ENCODE measurements at regions not wholly inside any gene's neighbourhood (a gene's known extent, or its start where the extent isn't known, plus 50 kb on each side); places are given as distances from the start of the nearest gene placed in this dataset.
A peak's percentile ranks its signal among the peaks of the same experiment; 100 is the strongest.

DNA sequence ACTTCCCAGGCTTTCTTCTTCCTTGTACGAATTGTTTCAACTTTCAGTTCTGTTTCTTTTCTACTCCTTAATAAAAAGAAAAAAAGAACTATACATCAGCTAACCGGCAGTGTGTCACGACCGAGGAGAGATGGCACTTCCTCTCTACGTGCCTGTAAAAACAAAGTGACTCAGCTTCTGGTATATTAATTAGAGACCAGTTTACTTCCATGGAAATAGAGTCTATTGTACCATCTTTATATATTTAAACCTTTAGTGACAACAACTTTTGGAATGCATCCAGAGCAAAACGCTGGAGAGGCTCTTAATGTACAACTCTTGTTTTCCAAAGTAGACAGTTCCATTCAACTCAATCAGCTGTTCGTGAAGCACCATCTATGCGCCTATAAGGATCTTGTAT is 94.5 kb upstream of the LIFR start:
- TF ChIP-seq, protein P1, sequence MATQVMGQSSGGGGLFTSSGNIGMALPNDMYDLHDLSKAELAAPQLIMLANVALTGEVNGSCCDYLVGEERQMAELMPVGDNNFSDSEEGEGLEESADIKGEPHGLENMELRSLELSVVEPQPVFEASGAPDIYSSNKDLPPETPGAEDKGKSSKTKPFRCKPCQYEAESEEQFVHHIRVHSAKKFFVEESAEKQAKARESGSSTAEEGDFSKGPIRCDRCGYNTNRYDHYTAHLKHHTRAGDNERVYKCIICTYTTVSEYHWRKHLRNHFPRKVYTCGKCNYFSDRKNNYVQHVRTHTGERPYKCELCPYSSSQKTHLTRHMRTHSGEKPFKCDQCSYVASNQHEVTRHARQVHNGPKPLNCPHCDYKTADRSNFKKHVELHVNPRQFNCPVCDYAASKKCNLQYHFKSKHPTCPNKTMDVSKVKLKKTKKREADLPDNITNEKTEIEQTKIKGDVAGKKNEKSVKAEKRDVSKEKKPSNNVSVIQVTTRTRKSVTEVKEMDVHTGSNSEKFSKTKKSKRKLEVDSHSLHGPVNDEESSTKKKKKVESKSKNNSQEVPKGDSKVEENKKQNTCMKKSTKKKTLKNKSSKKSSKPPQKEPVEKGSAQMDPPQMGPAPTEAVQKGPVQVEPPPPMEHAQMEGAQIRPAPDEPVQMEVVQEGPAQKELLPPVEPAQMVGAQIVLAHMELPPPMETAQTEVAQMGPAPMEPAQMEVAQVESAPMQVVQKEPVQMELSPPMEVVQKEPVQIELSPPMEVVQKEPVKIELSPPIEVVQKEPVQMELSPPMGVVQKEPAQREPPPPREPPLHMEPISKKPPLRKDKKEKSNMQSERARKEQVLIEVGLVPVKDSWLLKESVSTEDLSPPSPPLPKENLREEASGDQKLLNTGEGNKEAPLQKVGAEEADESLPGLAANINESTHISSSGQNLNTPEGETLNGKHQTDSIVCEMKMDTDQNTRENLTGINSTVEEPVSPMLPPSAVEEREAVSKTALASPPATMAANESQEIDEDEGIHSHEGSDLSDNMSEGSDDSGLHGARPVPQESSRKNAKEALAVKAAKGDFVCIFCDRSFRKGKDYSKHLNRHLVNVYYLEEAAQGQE (IDR thresholded peaks at IDR 0.05; ENCODE audit: insufficient read depth in 1 of 2, low read depth in 2 of 2, low read length in 2 of 2), result 0 out of 4 replicates have a peak, but pooled peaks of 1 of the 2 experiments have one; percentile 42
- TF ChIP-seq POLR2AphosphoS5 (IDR thresholded peaks at IDR 0.05; ENCODE audit: low read depth, low read length) (no peak), TAF1 (IDR thresholded peaks at IDR 0.05; ENCODE audit: borderline replicate concordance, insufficient read depth, low read length) (no peak), SIN3A (IDR thresholded peaks at IDR 0.05; ENCODE audit: borderline replicate concordance, insufficient read depth, low read length) (peak; percentile 31; the same call in 1 of the 2 replicates)

Measured in PFSK-1 (cell line).